Fibroblast of villous mesenchyme (primary cell): ENCODE measurements at regions not wholly inside any gene's neighbourhood (a gene's known extent, or its start where the extent isn't known, plus 50 kb on each side); places are given as distances from the start of the nearest gene placed in this dataset.

Experiments
- DNase-seq: peaks from one replicate; pipeline ENCODE4 v3.0.0-alpha.2; 2010; ENCODE audit warnings: low read depth
- H3K4me3 ChIP-seq: 2 replicates; pipeline ENCODE4 v1.5.1; 2011; ENCODE audit warnings: low read depth, mild to moderate bottlenecking, low read length
- TF ChIP-seq, protein P1 (sequence below): IDR thresholded peaks from 2 replicates; pipeline ENCODE4 v1.5.1; 2012; ENCODE audit warnings: low read depth, mild to moderate bottlenecking, low read length; ENCODE audit not compliant: insufficient read depth

DNA sequence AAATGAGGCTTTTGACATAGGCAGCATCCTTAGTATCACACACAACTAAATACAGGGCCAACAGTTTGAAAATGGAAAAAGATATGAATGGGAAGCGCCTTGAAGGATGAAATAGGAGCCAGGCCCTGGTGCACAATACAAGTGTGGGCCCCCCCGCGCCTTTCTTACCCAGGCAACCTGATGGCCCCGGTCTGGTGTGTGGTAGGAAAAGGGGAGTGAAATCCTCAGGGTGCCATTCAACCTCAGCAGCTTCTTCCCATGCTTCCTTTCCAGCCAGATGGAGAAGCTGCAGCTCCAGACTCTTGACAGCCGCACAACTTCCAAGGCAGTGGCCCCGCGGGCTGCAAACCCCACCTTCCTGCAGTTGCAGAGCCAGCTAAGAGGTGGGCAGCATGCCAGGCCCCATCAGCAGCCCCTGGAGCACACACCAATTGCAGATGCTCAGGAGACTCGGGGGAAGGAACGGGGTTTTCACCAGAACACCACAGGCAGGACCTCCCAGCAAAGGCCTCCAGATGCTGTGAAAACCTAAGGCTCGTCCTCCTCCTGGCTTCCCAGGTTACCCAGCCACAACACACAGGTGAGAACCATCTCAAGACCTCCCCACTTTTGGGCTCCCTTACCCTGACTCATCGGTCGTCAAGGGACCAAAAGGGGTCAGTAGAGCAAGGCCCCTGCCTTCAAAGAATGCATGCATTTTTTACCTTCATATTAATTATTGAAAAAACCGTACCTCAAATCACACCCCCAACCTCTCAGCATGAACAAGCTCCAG, 101.6 kb downstream of the CPN2 start:
- TF ChIP-seq, protein P1, sequence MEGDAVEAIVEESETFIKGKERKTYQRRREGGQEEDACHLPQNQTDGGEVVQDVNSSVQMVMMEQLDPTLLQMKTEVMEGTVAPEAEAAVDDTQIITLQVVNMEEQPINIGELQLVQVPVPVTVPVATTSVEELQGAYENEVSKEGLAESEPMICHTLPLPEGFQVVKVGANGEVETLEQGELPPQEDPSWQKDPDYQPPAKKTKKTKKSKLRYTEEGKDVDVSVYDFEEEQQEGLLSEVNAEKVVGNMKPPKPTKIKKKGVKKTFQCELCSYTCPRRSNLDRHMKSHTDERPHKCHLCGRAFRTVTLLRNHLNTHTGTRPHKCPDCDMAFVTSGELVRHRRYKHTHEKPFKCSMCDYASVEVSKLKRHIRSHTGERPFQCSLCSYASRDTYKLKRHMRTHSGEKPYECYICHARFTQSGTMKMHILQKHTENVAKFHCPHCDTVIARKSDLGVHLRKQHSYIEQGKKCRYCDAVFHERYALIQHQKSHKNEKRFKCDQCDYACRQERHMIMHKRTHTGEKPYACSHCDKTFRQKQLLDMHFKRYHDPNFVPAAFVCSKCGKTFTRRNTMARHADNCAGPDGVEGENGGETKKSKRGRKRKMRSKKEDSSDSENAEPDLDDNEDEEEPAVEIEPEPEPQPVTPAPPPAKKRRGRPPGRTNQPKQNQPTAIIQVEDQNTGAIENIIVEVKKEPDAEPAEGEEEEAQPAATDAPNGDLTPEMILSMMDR, result no peak
- DNase-seq, result peak; percentile 23

DNA sequence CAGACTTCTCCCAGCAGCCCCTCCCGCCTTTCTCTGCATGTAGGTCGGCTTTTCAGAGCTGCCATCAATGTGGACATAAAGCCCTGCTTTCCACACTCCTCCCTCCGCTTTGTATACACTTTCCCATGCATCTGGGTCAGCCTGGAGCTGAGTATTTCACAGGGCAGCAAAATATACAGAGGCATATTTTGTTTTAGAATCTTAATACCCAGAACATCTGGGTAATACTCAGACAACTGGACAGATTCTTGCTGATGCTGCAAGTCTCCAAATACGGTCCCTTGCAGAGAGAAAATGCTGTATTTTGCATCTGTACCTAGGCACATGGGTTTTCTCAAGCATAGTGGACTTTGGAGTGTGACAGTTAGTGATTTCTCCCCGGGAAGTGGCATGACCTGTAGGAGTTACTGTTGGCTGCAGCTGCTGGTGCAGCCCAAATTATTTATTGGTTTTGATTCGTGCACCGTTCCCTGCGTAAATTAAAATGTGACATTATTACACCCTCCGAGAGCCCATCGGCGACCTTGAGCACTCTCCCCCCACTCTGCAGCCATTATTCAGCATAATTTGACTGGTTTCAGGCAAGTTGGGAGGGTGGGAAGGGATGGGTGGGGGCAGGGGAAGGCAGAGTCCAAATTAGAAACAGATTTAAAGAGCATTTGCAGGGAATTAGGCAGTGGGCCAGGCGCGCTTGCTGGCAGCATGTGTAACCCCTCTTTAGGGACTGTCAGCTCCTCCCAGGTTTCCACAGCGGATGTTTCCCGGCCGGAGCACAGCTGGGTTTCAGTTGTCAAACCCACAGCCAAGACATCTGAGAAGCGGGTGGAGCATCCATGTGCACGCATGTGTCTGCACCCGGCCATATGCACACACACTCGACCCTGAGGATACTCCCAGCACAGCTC, 100.8 kb downstream of the CPN2 start:
- DNase-seq, result peak; percentile 91
- no peak overlapping the region for H3K4me3 ChIP-seq
- TF ChIP-seq, protein P1, result no peak

More for the DNA sequence above, 101.6 kb downstream of the CPN2 start:
- no peak overlapping the region for H3K4me3 ChIP-seq

DNA sequence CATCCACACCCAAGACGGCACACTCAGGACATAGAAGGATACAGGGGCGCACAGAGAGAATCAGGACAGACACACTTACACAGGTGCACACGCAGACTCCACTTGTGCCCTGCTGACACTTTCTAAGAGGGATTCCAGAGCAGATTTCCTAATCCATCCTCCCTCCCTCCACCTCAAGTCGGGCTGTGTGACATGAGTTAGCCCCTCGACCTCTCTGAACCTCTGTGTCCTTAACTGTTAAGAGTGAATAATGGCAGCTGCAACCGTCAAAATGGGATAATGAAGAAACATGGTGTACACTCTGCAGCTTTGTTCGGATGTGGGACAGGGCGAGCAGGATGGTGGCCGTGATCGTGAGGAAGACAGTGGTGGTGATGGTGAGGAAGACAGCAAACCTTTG, 100.1 kb downstream of the CPN2 start:
- no peak for DNase-seq
- H3K4me3 ChIP-seq, result no peak overlapping the region
- TF ChIP-seq, protein P1, result no peak

DNA sequence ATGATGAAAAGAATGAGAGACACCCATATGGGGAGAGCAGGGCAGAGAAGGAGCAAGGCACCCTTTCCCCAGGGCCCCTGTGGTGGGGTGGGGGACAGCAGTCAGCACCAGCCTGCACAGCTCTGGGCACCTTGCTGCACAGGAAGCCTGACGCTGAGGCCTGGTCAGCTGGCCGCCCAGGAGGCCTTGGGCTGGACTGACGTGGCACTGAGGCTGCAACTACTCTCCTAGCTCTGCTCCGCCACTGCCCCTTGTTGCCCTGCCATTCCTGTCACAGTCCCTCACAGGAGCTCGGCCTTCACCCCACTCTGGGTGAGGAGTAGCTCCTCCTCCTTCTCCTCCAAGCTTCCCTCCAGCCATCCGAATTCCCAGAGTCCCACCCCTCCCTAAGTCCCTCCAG, 99.7 kb downstream of the CPN2 start:
- TF ChIP-seq, protein P1, result no peak
- no peak overlapping the region for H3K4me3 ChIP-seq
- no peak for DNase-seq

DNA sequence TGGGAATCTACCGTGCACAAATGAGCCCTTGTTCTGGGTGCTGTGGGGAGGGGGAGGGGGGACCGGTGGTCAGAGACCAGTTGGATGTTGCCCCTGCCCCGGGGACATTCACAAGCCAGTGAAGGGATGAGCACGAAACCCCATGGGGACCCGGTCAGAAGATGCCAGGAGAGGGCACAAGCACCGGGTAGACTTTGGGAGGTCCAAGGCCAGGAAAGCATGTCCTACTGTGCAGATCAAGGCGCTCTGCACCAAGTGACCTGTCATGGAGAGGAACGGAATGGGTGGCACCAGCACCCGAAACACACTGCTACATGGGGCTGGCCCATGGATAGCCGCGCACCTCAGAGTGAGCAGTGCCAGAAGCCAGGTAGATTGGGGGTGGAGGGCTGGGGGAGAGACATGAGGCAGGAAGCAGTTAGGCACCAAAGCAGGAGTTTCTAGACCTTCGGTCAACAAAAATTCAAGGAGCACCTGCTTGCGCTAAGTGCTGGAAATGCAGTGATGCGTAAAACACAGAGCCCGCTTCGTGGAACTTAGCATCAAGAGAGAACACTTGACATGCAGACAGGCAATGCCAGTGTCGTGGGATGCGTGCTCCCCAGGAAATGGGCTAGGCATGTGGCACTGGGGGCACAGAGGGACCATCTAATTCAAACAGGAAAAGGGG, 99.1 kb downstream of the CPN2 start:
- H3K4me3 ChIP-seq, result no peak overlapping the region
- TF ChIP-seq, protein P1, result no peak
- no peak for DNase-seq

DNA sequence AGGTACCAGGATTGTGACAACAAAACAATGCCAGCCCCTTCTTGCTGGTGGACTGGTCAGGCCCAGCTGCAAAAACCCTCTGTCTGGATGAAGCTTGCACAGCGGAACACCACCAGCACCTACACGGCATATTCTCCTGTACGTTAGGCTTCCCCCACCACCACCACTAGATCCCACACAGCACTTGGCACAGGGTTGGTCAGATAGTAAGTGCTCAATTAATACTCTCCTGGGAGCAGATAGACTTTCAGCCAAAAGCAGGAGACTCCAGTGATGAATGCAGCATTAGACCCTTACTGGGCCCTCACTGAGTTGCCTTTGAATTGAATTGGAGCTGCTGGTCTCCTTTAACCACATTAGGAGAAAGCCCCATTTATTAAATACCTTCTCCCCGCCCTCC, 97.9 kb downstream of the CPN2 start:
- no peak overlapping the region for H3K4me3 ChIP-seq
- TF ChIP-seq, protein P1, result no peak
- no peak for DNase-seq
